Retina (tissue), 1 donor: ENCODE measurements at regions not wholly inside any gene's neighbourhood (a gene's known extent, or its start where the extent isn't known, plus 50 kb on each side); places are given as distances from the start of the nearest gene placed in this dataset.
A peak's percentile ranks its signal among the peaks of the same experiment; 100 is the strongest.

Experiments
- DNase-seq: peaks from one replicate; pipeline ENCODE4 v3.0.0-alpha.2; 2016

- no peak for DNase-seq
Measured at GRCh38 chr1:14055442-14056223, 355.6 kb downstream of the PRDM2 start.

GRCh38 chr1:14057640-14058039 lies 357.7 kb downstream of the PRDM2 start:
- DNase-seq: no peak

GRCh38 chr1:14061204-14061603 lies 361.2 kb downstream of the PRDM2 start:
- DNase-seq: no peak

- DNase-seq: no peak
Measured at GRCh38 chr1:14061722-14062121, 361.7 kb downstream of the PRDM2 start.

- DNase-seq: no peak
Measured at GRCh38 chr1:14062669-14063068, 362.7 kb downstream of the PRDM2 start.

GRCh38 chr1:14064649-14065442 lies 364.9 kb downstream of the PRDM2 start:
- DNase-seq: no peak

- no peak for DNase-seq
Measured at GRCh38 chr1:14065486-14065885, 365.5 kb downstream of the PRDM2 start.

GRCh38 chr1:14067036-14067435 lies 367.0 kb downstream of the PRDM2 start:
- DNase-seq: no peak

- DNase-seq: no peak
Measured at GRCh38 chr1:14067711-14068110, 367.7 kb downstream of the PRDM2 start.

- no peak for DNase-seq
Measured at GRCh38 chr1:14071581-14071980, 371.6 kb downstream of the PRDM2 start.

- peak; percentile 38 for DNase-seq
Measured at GRCh38 chr1:14080653-14081052, 380.7 kb downstream of the PRDM2 start.

GRCh38 chr1:14082331-14082730 lies 382.3 kb downstream of the PRDM2 start:
- no peak for DNase-seq

- DNase-seq: no peak
Measured at GRCh38 chr1:14083277-14083676, 383.3 kb downstream of the PRDM2 start.

- no peak for DNase-seq
Measured at GRCh38 chr1:14083706-14084105, 383.7 kb downstream of the PRDM2 start.

- no peak for DNase-seq
Measured at GRCh38 chr1:14090062-14090461, 390.1 kb downstream of the PRDM2 start.

GRCh38 chr1:14090531-14090930 lies 390.5 kb downstream of the PRDM2 start:
- no peak for DNase-seq

- no peak for DNase-seq
Measured at GRCh38 chr1:14094611-14095400, 394.8 kb downstream of the PRDM2 start.

GRCh38 chr1:14098294-14098913 lies 398.4 kb downstream of the PRDM2 start:
- DNase-seq: no peak

GRCh38 chr1:14100444-14100843 lies 400.5 kb downstream of the PRDM2 start:
- DNase-seq: no peak

GRCh38 chr1:14100919-14101318 lies 400.9 kb downstream of the PRDM2 start:
- DNase-seq: no peak

GRCh38 chr1:14102180-14102579 lies 402.2 kb downstream of the PRDM2 start:
- no peak for DNase-seq

GRCh38 chr1:14103878-14104430 lies 404.0 kb downstream of the PRDM2 start:
- no peak for DNase-seq

- DNase-seq: no peak
Measured at GRCh38 chr1:14106126-14106525, 406.1 kb downstream of the PRDM2 start.
